ENCODE measurements at regions not wholly inside any gene's neighbourhood (a gene's known extent, or its start where the extent isn't known, plus 50 kb on each side); places are given as distances from the start of the nearest gene placed in this dataset.

- no peaks in the 10 kb centered on the region for H3K36me3 ChIP-seq (ENCODE audit: insufficient read depth, low read length)
- no peak overlapping the region for H3K4me3 ChIP-seq (ENCODE audit: low read depth, low read length)
- no peaks in the 10 kb centered on the region for H3K4me1 ChIP-seq (ENCODE audit: control insufficient read depth, insufficient read depth, low read length, unreplicated experiment)
- no peak overlapping the region for H3K27ac ChIP-seq (ENCODE audit: low read depth, low read length)
- no peaks in the 10 kb centered on the region for H3K27me3 ChIP-seq (ENCODE audit: insufficient read depth, low read length)
- H3K79me2 ChIP-seq (ENCODE audit: control insufficient read depth, insufficient read depth, low read length, unreplicated experiment), result no peaks in the 10 kb centered on the region
- no peak overlapping the region for H2AFZ ChIP-seq (ENCODE audit: low read length, unreplicated experiment)
These were observed 607.3 kb downstream of the CDH26 start for GRCh38 chr20:60565551-60565950.

- Histone ChIP-seq H3K4me1 (ENCODE audit: control insufficient read depth, insufficient read depth, low read length, unreplicated experiment) (no peaks in the 10 kb centered on the region), H3K79me2 (ENCODE audit: control insufficient read depth, insufficient read depth, low read length, unreplicated experiment) (no peaks in the 10 kb centered on the region), H3K36me3 (ENCODE audit: insufficient read depth, low read length) (no peaks in the 10 kb centered on the region), H3K4me3 (ENCODE audit: low read depth, low read length) (no peak overlapping the region), H3K27ac (ENCODE audit: low read depth, low read length) (no peak overlapping the region), H3K27me3 (ENCODE audit: insufficient read depth, low read length) (no peaks in the 10 kb centered on the region), H2AFZ (ENCODE audit: low read length, unreplicated experiment) (no peak overlapping the region)
These were observed 610.9 kb downstream of the CDH26 start for GRCh38 chr20:60569116-60569515.

DNA sequence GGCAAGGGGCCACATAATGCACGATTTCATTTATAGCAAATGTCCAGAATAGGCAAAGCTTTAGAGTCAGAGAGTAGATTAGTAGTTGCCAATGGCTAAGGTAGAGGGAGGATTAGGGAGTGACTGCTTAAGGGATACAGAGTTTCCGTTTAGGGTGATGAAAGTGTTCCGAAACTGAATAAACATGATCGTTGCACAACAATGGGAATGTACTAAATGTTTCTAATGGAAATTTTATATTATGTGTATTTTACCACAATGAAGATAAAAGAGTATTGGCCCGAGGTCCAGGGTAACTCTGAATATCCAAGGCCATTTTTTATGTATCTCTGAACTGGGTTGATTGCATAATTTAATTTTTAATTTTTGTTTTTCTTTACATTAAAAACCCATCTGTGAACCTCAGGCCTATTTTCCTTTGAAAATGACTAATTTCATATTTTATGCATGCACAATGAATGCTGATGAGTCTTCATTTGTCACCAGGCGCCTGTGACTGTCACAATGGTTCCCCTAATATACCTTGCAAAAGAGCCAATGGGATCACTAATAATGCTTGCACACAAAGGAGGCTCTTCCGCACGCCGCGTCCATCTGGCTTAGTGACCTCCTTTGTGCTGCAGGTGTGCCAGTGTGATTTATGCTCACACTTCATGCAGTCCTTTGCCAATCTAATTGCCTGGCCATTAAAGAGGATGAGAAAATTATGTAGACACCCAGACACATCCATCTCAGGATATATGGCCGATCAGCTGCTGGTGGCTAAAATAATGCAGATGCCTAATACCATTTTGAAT lies 612.5 kb downstream of the CDH26 start:
- Histone ChIP-seq H3K36me3 (ENCODE audit: insufficient read depth, low read length) (no peaks in the 10 kb centered on the region), H3K27me3 (ENCODE audit: insufficient read depth, low read length) (no peaks in the 10 kb centered on the region)

DNA sequence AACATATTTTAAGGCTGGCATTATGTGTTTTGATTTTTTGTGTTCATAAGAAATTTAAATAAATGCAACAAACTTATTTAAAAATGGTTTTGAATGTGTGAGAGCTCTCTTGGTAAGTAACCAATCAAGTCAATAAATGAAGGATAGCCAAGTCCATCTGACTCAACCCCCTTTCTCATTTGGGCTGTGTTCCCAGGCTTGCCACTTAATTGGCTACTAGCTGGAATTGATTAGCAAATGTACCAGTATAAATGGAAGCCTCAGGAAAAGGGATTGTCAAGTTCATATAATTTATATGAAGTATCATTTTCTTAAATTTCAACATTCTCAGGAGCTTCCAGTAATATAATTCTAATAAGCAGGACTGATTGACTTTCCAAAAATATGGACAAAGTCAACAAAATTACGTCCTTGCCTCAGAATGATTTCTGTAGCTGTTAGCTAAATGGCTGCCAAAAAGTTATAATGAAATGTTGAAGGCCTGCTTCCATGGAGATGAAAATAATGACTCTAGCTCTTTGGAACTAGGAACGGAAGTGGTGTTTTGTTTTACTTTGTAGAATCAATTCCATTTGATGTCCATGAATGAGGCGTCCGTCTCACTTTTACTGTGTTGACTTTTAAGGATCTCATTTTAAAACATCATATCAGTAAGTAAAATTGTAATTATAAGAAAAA lies 614.9 kb downstream of the CDH26 start:
- Histone ChIP-seq H3K79me2 (ENCODE audit: control insufficient read depth, insufficient read depth, low read length, unreplicated experiment) (no peaks in the 10 kb centered on the region), H3K27ac (ENCODE audit: low read depth, low read length) (no peak overlapping the region), H2AFZ (ENCODE audit: low read length, unreplicated experiment) (no peak overlapping the region), H3K36me3 (ENCODE audit: insufficient read depth, low read length) (no peaks in the 10 kb centered on the region), H3K4me3 (ENCODE audit: low read depth, low read length) (no peak overlapping the region), H3K27me3 (ENCODE audit: insufficient read depth, low read length) (no peaks in the 10 kb centered on the region), H3K4me1 (ENCODE audit: control insufficient read depth, insufficient read depth, low read length, unreplicated experiment) (no peaks in the 10 kb centered on the region)

More for the DNA sequence above, 612.5 kb downstream of the CDH26 start:
- H3K79me2 ChIP-seq (ENCODE audit: control insufficient read depth, insufficient read depth, low read length, unreplicated experiment), result no peaks in the 10 kb centered on the region
- no peaks in the 10 kb centered on the region for H3K4me1 ChIP-seq (ENCODE audit: control insufficient read depth, insufficient read depth, low read length, unreplicated experiment)
- no peak overlapping the region for H2AFZ ChIP-seq (ENCODE audit: low read length, unreplicated experiment)
- H3K27ac ChIP-seq (ENCODE audit: low read depth, low read length), result no peak overlapping the region
- no peak overlapping the region for H3K4me3 ChIP-seq (ENCODE audit: low read depth, low read length)

- no peaks in the 10 kb centered on the region for H3K36me3 ChIP-seq (ENCODE audit: insufficient read depth, low read length)
- no peaks in the 10 kb centered on the region for H3K79me2 ChIP-seq (ENCODE audit: control insufficient read depth, insufficient read depth, low read length, unreplicated experiment)
- H2AFZ ChIP-seq (ENCODE audit: low read length, unreplicated experiment), result no peak overlapping the region
- no peaks in the 10 kb centered on the region for H3K4me1 ChIP-seq (ENCODE audit: control insufficient read depth, insufficient read depth, low read length, unreplicated experiment)
- no peak overlapping the region for H3K4me3 ChIP-seq (ENCODE audit: low read depth, low read length)
- no peak overlapping the region for H3K27ac ChIP-seq (ENCODE audit: low read depth, low read length)
- no peaks in the 10 kb centered on the region for H3K27me3 ChIP-seq (ENCODE audit: insufficient read depth, low read length)
These were observed 618.0 kb downstream of the CDH26 start for GRCh38 chr20:60576236-60576635.

DNA sequence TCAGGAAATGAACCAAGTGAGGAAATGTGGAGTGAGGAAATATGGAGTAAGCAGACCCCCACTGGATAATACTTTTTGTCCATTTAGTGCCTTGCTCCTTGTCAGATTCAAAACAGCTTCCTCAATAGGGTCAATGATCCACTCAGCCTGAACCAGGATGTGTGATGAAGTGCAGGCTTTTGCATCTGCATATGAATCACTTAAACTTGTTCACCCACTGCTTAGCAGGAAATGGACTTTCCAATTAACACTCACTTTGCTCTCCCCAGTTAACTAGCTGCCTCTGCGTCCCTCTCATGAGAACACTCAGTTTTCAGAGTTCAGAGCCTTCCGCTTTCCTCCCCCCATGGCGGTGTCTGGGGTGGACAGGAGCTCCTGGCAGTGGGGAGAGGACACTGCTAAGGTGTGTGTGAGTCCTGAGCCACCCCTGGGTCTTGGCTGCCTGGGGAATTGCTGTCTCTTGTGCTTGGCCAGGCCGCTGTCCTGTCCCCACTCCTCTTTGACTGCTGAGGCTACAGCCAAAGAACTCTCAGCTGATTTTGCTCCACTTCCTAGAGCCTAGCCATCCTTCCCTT lies 621.8 kb downstream of the CDH26 start:
- Histone ChIP-seq H3K27me3 (ENCODE audit: insufficient read depth, low read length) (no peaks in the 10 kb centered on the region), H3K4me3 (ENCODE audit: low read depth, low read length) (no peak overlapping the region), H3K27ac (ENCODE audit: low read depth, low read length) (no peak overlapping the region)

DNA sequence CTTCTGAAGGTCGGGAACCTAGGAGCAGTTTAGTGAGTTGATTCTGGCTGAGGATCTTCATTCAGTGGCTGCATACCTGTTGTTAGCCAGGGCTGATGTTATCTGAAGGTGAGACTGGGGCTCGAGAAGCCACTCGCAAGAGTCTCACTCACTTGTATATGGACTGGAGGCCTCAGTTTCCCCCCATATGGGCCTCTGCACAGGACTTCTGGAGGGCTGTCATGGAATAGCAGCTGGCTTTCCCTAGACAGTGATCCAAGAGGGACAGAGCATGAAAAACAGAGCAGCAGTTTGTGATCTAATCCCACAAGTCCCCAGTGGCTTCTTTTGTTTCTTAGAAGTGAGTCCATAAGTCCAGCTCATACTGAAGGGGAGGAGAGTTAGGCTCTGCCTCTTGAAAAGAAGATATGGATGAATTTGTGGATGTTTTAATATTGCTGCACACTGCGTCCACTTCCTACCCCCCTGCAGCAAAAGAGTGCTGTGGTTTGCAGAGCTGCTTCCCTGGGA lies 623.4 kb downstream of the CDH26 start:
- no peaks in the 10 kb centered on the region for H3K27me3 ChIP-seq (ENCODE audit: insufficient read depth, low read length)
- H2AFZ ChIP-seq (ENCODE audit: low read length, unreplicated experiment), result no peak overlapping the region
- H3K27ac ChIP-seq (ENCODE audit: low read depth, low read length), result no peak overlapping the region
- H3K4me1 ChIP-seq (ENCODE audit: control insufficient read depth, insufficient read depth, low read length, unreplicated experiment), result no peaks in the 10 kb centered on the region
- no peak overlapping the region for H3K4me3 ChIP-seq (ENCODE audit: low read depth, low read length)
- no peaks in the 10 kb centered on the region for H3K79me2 ChIP-seq (ENCODE audit: control insufficient read depth, insufficient read depth, low read length, unreplicated experiment)
- no peaks in the 10 kb centered on the region for H3K36me3 ChIP-seq (ENCODE audit: insufficient read depth, low read length)

More for the DNA sequence above, 621.8 kb downstream of the CDH26 start:
- H3K36me3 ChIP-seq (ENCODE audit: insufficient read depth, low read length), result no peaks in the 10 kb centered on the region
- H2AFZ ChIP-seq (ENCODE audit: low read length, unreplicated experiment), result no peak overlapping the region
- no peaks in the 10 kb centered on the region for H3K4me1 ChIP-seq (ENCODE audit: control insufficient read depth, insufficient read depth, low read length, unreplicated experiment)
- H3K79me2 ChIP-seq (ENCODE audit: control insufficient read depth, insufficient read depth, low read length, unreplicated experiment), result no peaks in the 10 kb centered on the region

DNA sequence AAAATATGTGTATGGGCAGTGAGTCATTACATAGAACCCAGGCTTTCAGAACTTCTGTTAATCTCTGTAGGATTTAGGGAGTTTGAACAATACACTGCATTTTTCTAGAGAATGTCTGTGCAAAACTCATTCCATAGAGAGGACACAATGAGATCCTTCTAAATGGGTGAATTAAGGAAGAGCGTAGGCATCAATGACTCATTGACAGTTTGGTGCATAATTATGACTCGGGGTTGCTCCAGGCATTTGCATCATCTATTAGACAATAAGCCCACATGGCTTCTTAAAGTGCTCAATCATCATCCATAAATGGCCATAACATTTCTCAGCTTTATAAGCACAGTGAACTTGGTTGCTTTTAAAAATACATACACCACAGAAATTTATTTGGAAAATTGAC lies 625.5 kb downstream of the CDH26 start:
- Histone ChIP-seq H3K4me3 (ENCODE audit: low read depth, low read length) (no peak overlapping the region), H2AFZ (ENCODE audit: low read length, unreplicated experiment) (no peak overlapping the region), H3K36me3 (ENCODE audit: insufficient read depth, low read length) (no peaks in the 10 kb centered on the region), H3K4me1 (ENCODE audit: control insufficient read depth, insufficient read depth, low read length, unreplicated experiment) (no peaks in the 10 kb centered on the region), H3K27ac (ENCODE audit: low read depth, low read length) (no peak overlapping the region), H3K79me2 (ENCODE audit: control insufficient read depth, insufficient read depth, low read length, unreplicated experiment) (no peaks in the 10 kb centered on the region), H3K27me3 (ENCODE audit: insufficient read depth, low read length) (no peaks in the 10 kb centered on the region)

DNA sequence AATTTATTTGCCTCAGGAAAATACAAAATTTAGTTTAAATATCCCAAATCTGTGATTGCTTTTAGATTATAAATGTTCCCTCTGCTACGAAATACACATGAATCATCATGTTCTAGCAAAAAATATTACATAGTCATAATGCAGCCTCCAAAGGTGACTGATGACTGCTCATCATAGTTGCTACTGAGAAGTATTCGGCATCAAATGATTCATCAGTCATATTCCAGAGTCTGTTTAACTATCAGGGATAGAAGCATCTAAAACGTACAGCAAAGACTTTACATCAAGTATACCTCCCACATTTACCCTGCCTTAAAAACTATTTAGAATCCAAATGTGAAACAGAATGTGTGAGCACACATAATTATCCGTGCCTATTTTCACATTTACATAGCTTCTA lies 626.0 kb downstream of the CDH26 start:
- no peak overlapping the region for H2AFZ ChIP-seq (ENCODE audit: low read length, unreplicated experiment)
- no peaks in the 10 kb centered on the region for H3K27me3 ChIP-seq (ENCODE audit: insufficient read depth, low read length)
- no peaks in the 10 kb centered on the region for H3K79me2 ChIP-seq (ENCODE audit: control insufficient read depth, insufficient read depth, low read length, unreplicated experiment)
- no peaks in the 10 kb centered on the region for H3K36me3 ChIP-seq (ENCODE audit: insufficient read depth, low read length)
- H3K4me3 ChIP-seq (ENCODE audit: low read depth, low read length), result no peak overlapping the region
- no peak overlapping the region for H3K27ac ChIP-seq (ENCODE audit: low read depth, low read length)
- H3K4me1 ChIP-seq (ENCODE audit: control insufficient read depth, insufficient read depth, low read length, unreplicated experiment), result no peaks in the 10 kb centered on the region

GRCh38 chr20:60585651-60586050 lies 627.4 kb downstream of the CDH26 start:
- Histone ChIP-seq H3K27me3 (ENCODE audit: insufficient read depth, low read length) (no peaks in the 10 kb centered on the region), H3K4me3 (ENCODE audit: low read depth, low read length) (no peak overlapping the region), H3K36me3 (ENCODE audit: insufficient read depth, low read length) (no peaks in the 10 kb centered on the region), H2AFZ (ENCODE audit: low read length, unreplicated experiment) (no peak overlapping the region), H3K4me1 (ENCODE audit: control insufficient read depth, insufficient read depth, low read length, unreplicated experiment) (no peaks in the 10 kb centered on the region), H3K79me2 (ENCODE audit: control insufficient read depth, insufficient read depth, low read length, unreplicated experiment) (no peaks in the 10 kb centered on the region), H3K27ac (ENCODE audit: low read depth, low read length) (no peak overlapping the region)

Data from ACC112 (cell line).